Activated naive CD8-positive, alpha-beta T cell treated with anti-CD3 and anti-CD28 coated beads, Interleukin-2, amount 10 ng/mL, durations not matched to agents 7 days and 5 days (primary cell): ENCODE measurements at regions not wholly inside any gene's neighbourhood (a gene's known extent, or its start where the extent isn't known, plus 50 kb on each side); places are given as distances from the start of the nearest gene placed in this dataset.
A peak's percentile ranks its signal among the peaks of the same experiment; 100 is the strongest.

Source experiments
- ATAC-seq: fragments of 150-1000 bp; cut with Tn5 transposase; one replicate; pipeline ENCODE4 v1.10.0; 2021; ENCODE audit warnings: low read depth, moderate library complexity
- POLR2A ChIA-PET: fragments of 350-600 bp; sonication (Branson Sonifier 250); formaldehyde crosslinking; loops from one replicate; lab custom pipeline; 2021; ENCODE audit warnings: antibody characterized with exemption; lab: Charles Lee
- DNase-seq: peaks from one replicate; pipeline ENCODE4 v3.0.0; 2021
- H3K27ac Mint-ChIP-seq: one replicate; pipeline ENCODE4 v1.8.0; 2022; ENCODE audit warnings: mild to moderate bottlenecking, mixed read lengths
- H3K27me3 Mint-ChIP-seq: one replicate; pipeline ENCODE4 v1.8.0; 2022; ENCODE audit warnings: mild to moderate bottlenecking, moderate library complexity, mixed read lengths
- H3K36me3 Mint-ChIP-seq: one replicate; pipeline ENCODE4 v1.8.0; 2021; ENCODE audit warnings: mild to moderate bottlenecking, mixed read lengths
- H3K4me1 Mint-ChIP-seq: one replicate; pipeline ENCODE4 v1.8.0; 2021; ENCODE audit warnings: mixed read lengths
- H3K4me3 Mint-ChIP-seq: one replicate; pipeline ENCODE4 v1.8.0; 2022; ENCODE audit warnings: mild to moderate bottlenecking, moderate library complexity, mixed read lengths
- H3K9me3 Mint-ChIP-seq: one replicate; pipeline ENCODE4 v1.8.0; 2021; ENCODE audit warnings: mixed read lengths

- Mint-ChIP-seq H3K27ac (no peak overlapping the region), H3K4me1 (peaks cover 20% of the 10 kb centered on the region), H3K36me3 (peaks cover 5% of the 10 kb centered on the region), H3K4me3 (no peak overlapping the region), H3K27me3 (no peaks in the 10 kb centered on the region), H3K9me3 (peaks cover 10% of the 10 kb centered on the region)
- POLR2A ChIA-PET = no interaction called here
- ATAC-seq (no peak), DNase-seq (no peak)
Measured at GRCh38 chr3:30493911-30494311, 112.5 kb upstream of the TGFBR2 start.

- H3K36me3 Mint-ChIP-seq = peaks cover 2% of the 10 kb centered on the region
- ATAC-seq = no peak
- no peaks in the 10 kb centered on the region for H3K27me3 Mint-ChIP-seq
- DNase-seq = no peak
- peaks cover 20% of the 10 kb centered on the region for H3K4me1 Mint-ChIP-seq
- no peak overlapping the region for H3K27ac Mint-ChIP-seq
- peaks cover 2% of the 10 kb centered on the region for H3K9me3 Mint-ChIP-seq
- peak overlapping the region; percentile 42 for H3K4me3 Mint-ChIP-seq
- POLR2A ChIA-PET = interaction anchor here (0.7 kb wide), 1 partner anchor 21 kb away, joined by 3 read pairs; no protein-coding TSS in a partner anchor
Measured at GRCh38 chr3:30495172-30496065, 111.0 kb upstream of the TGFBR2 start.

GRCh38 chr3:30496066-30496966 is 110.1 kb upstream of the TGFBR2 start:
- Mint-ChIP-seq H3K36me3 (no peaks in the 10 kb centered on the region), H3K9me3 (no peaks in the 10 kb centered on the region), H3K4me3 (peak overlapping the region; percentile 42), H3K4me1 (peaks cover 20% of the 10 kb centered on the region), H3K27ac (no peak overlapping the region), H3K27me3 (no peaks in the 10 kb centered on the region)
- ATAC-seq (peak; percentile 65), DNase-seq (no peak)
- POLR2A ChIA-PET = interaction anchor here (0.7 kb wide), 1 partner anchor 21 kb away, joined by 3 read pairs; no protein-coding TSS in a partner anchor

- Mint-ChIP-seq H3K9me3 (no peaks in the 10 kb centered on the region), H3K4me3 (no peak overlapping the region), H3K36me3 (no peaks in the 10 kb centered on the region), H3K4me1 (peaks cover 29% of the 10 kb centered on the region), H3K27ac (no peak overlapping the region), H3K27me3 (no peaks in the 10 kb centered on the region)
- ATAC-seq (no peak), DNase-seq (no peak)
- POLR2A ChIA-PET = no interaction called here
Measured at GRCh38 chr3:30498587-30498967, 107.8 kb upstream of the TGFBR2 start.

GRCh38 chr3:30500666-30501399 is 105.6 kb upstream of the TGFBR2 start:
- no peak overlapping the region for H3K27ac Mint-ChIP-seq
- DNase-seq (no peak), ATAC-seq (no peak)
- H3K27me3 Mint-ChIP-seq = no peaks in the 10 kb centered on the region
- peaks cover 21% of the 10 kb centered on the region for H3K4me1 Mint-ChIP-seq
- POLR2A ChIA-PET = no interaction called here
- peaks cover 2% of the 10 kb centered on the region for H3K36me3 Mint-ChIP-seq
- H3K9me3 Mint-ChIP-seq = peaks cover 5% of the 10 kb centered on the region
- H3K4me3 Mint-ChIP-seq = no peak overlapping the region

- H3K27ac Mint-ChIP-seq = no peak overlapping the region
- no peak overlapping the region for H3K4me3 Mint-ChIP-seq
- POLR2A ChIA-PET = no interaction called here
- H3K4me1 Mint-ChIP-seq = peaks cover 16% of the 10 kb centered on the region
- peaks cover 7% of the 10 kb centered on the region for H3K9me3 Mint-ChIP-seq
- peaks cover 3% of the 10 kb centered on the region for H3K36me3 Mint-ChIP-seq
- ATAC-seq = no peak
- H3K27me3 Mint-ChIP-seq = no peaks in the 10 kb centered on the region
- DNase-seq = no peak
Measured at GRCh38 chr3:30501526-30501925, 104.9 kb upstream of the TGFBR2 start.

GRCh38 chr3:30502051-30502741 is 104.2 kb upstream of the TGFBR2 start:
- Mint-ChIP-seq H3K27me3 (no peaks in the 10 kb centered on the region), H3K4me1 (peaks cover 9% of the 10 kb centered on the region), H3K4me3 (no peak overlapping the region), H3K36me3 (peaks cover 4% of the 10 kb centered on the region), H3K27ac (no peak overlapping the region), H3K9me3 (peaks cover 7% of the 10 kb centered on the region)
- no peak for ATAC-seq
- DNase-seq = no peak
- POLR2A ChIA-PET = no interaction called here

GRCh38 chr3:30502742-30503073 is 103.7 kb upstream of the TGFBR2 start:
- no peak for DNase-seq
- no peak overlapping the region for H3K27ac Mint-ChIP-seq
- H3K9me3 Mint-ChIP-seq = peaks cover 7% of the 10 kb centered on the region
- peaks cover 9% of the 10 kb centered on the region for H3K4me1 Mint-ChIP-seq
- H3K27me3 Mint-ChIP-seq = no peaks in the 10 kb centered on the region
- no peak overlapping the region for H3K4me3 Mint-ChIP-seq
- POLR2A ChIA-PET = no interaction called here
- peaks cover 4% of the 10 kb centered on the region for H3K36me3 Mint-ChIP-seq
- no peak for ATAC-seq

GRCh38 chr3:30503446-30503845 is 103.0 kb upstream of the TGFBR2 start:
- Mint-ChIP-seq H3K36me3 (peaks cover 4% of the 10 kb centered on the region), H3K4me1 (peaks cover 9% of the 10 kb centered on the region), H3K4me3 (no peak overlapping the region), H3K27me3 (no peaks in the 10 kb centered on the region), H3K27ac (no peak overlapping the region), H3K9me3 (peaks cover 7% of the 10 kb centered on the region)
- DNase-seq (no peak), ATAC-seq (no peak)
- POLR2A ChIA-PET = no interaction called here

GRCh38 chr3:30504939-30505338 is 101.5 kb upstream of the TGFBR2 start:
- H3K9me3 Mint-ChIP-seq = peaks cover 7% of the 10 kb centered on the region
- peaks cover 4% of the 10 kb centered on the region for H3K36me3 Mint-ChIP-seq
- POLR2A ChIA-PET = interaction anchor here (0.9 kb wide), 1 partner anchor 27 kb away, joined by 3 read pairs; no protein-coding TSS in a partner anchor
- peaks cover 9% of the 10 kb centered on the region for H3K4me1 Mint-ChIP-seq
- no peak overlapping the region for H3K27ac Mint-ChIP-seq
- H3K27me3 Mint-ChIP-seq = no peaks in the 10 kb centered on the region
- H3K4me3 Mint-ChIP-seq = no peak overlapping the region
- no peak for ATAC-seq
- no peak for DNase-seq

- H3K9me3 Mint-ChIP-seq = peaks cover 7% of the 10 kb centered on the region
- H3K27ac Mint-ChIP-seq = no peak overlapping the region
- ATAC-seq (no peak), DNase-seq (no peak)
- POLR2A ChIA-PET = no interaction called here
- no peaks in the 10 kb centered on the region for H3K27me3 Mint-ChIP-seq
- H3K4me1 Mint-ChIP-seq = peaks cover 9% of the 10 kb centered on the region
- H3K4me3 Mint-ChIP-seq = no peak overlapping the region
- peaks cover 4% of the 10 kb centered on the region for H3K36me3 Mint-ChIP-seq
Measured at GRCh38 chr3:30505866-30506520, 100.4 kb upstream of the TGFBR2 start.

GRCh38 chr3:30508339-30508738 is 98.1 kb upstream of the TGFBR2 start:
- H3K27ac Mint-ChIP-seq = no peak overlapping the region
- no peak for DNase-seq
- no peak overlapping the region for H3K4me3 Mint-ChIP-seq
- H3K36me3 Mint-ChIP-seq = peaks cover 5% of the 10 kb centered on the region
- ATAC-seq = no peak
- H3K4me1 Mint-ChIP-seq = peaks cover 7% of the 10 kb centered on the region
- H3K9me3 Mint-ChIP-seq = peaks cover 7% of the 10 kb centered on the region
- POLR2A ChIA-PET = no interaction called here
- no peaks in the 10 kb centered on the region for H3K27me3 Mint-ChIP-seq
